ENCODE measurements at regions not wholly inside any gene's neighbourhood (a gene's known extent, or its start where the extent isn't known, plus 50 kb on each side); places are given as distances from the start of the nearest gene placed in this dataset.

- intact Hi-C loops (cut with DNase I), result no loop called here
- H3K4me3 ChIP-seq, result no peak overlapping the region
- ATAC-seq (no peak), DNase-seq (no peak)
- no peak overlapping the region for H3K27ac ChIP-seq
- peaks cover 18% of the 10 kb centered on the region for H3K4me1 ChIP-seq
- no peak for TF ChIP-seq CTCF (IDR thresholded peaks at IDR 0.05)
- H3K9me3 ChIP-seq, result no peaks in the 10 kb centered on the region
- H3K36me3 ChIP-seq, result no peaks in the 10 kb centered on the region
- no peaks in the 10 kb centered on the region for H3K27me3 ChIP-seq
Observed at GRCh38 chr12:105742567-105742874, 396.2 kb downstream of the NUAK1 start.

GRCh38 chr12:105744371-105745058 is 394.2 kb downstream of the NUAK1 start:
- no peak for TF ChIP-seq CTCF (IDR thresholded peaks at IDR 0.05)
- Histone ChIP-seq H3K4me3 (no peak overlapping the region), H3K4me1 (peaks cover 12% of the 10 kb centered on the region), H3K9me3 (no peaks in the 10 kb centered on the region), H3K27me3 (no peaks in the 10 kb centered on the region), H3K27ac (no peak overlapping the region), H3K36me3 (no peaks in the 10 kb centered on the region)
- no peak for DNase-seq
- intact Hi-C loops (cut with DNase I), result no loop called here
- no peak for ATAC-seq

GRCh38 chr12:105745811-105746210 is 392.9 kb downstream of the NUAK1 start:
- peaks cover 6% of the 10 kb centered on the region for H3K4me1 ChIP-seq
- intact Hi-C loops (cut with DNase I), result no loop called here
- TF ChIP-seq CTCF (IDR thresholded peaks at IDR 0.05), result no peak

GRCh38 chr12:105748806-105749600 is 389.8 kb downstream of the NUAK1 start:
- TF ChIP-seq CTCF (IDR thresholded peaks at IDR 0.05), result no peak
- DNase-seq (no peak), ATAC-seq (no peak)
- no peaks in the 10 kb centered on the region for H3K27me3 ChIP-seq
- H3K9me3 ChIP-seq, result no peaks in the 10 kb centered on the region
- no peak overlapping the region for H3K4me3 ChIP-seq
- intact Hi-C loops (cut with DNase I), result no loop called here
- H3K36me3 ChIP-seq, result no peaks in the 10 kb centered on the region
- H3K27ac ChIP-seq, result no peak overlapping the region
- no peaks in the 10 kb centered on the region for H3K4me1 ChIP-seq

More at GRCh38 chr12:105745811-105746210, 392.9 kb downstream of the NUAK1 start:
- ATAC-seq (no peak), DNase-seq (no peak)
- Histone ChIP-seq H3K36me3 (no peaks in the 10 kb centered on the region), H3K4me3 (no peak overlapping the region), H3K27me3 (no peaks in the 10 kb centered on the region), H3K27ac (no peak overlapping the region), H3K9me3 (no peaks in the 10 kb centered on the region)

- Histone ChIP-seq H3K27me3 (no peaks in the 10 kb centered on the region), H3K4me3 (no peak overlapping the region), H3K36me3 (no peaks in the 10 kb centered on the region), H3K27ac (no peak overlapping the region), H3K9me3 (no peaks in the 10 kb centered on the region), H3K4me1 (no peaks in the 10 kb centered on the region)
- no peak for TF ChIP-seq CTCF (IDR thresholded peaks at IDR 0.05)
- intact Hi-C loops (cut with DNase I), result no loop called here
- no peak for ATAC-seq
- DNase-seq, result no peak
Observed at GRCh38 chr12:105750096-105750495, 388.7 kb downstream of the NUAK1 start.
